Prostate gland (tissue), 2 donors: ENCODE measurements at regions not wholly inside any gene's neighbourhood (a gene's known extent, or its start where the extent isn't known, plus 50 kb on each side); places are given as distances from the start of the nearest gene placed in this dataset.

Source experiments
- POLR2A ChIP-seq: fragments of 450-650 bp; IDR thresholded peaks from one replicate; pipeline ENCODE4 v1.6.1; 2016; ENCODE audit warnings: antibody characterized with exemption, mild to moderate bottlenecking
- POLR2AphosphoS5 ChIP-seq: sonication (generic); formaldehyde crosslinking; IDR thresholded peaks from one replicate; pipeline ENCODE4 v1.6.1; 2017; ENCODE audit warnings: antibody characterized with exemption
- TF ChIP-seq, protein P1 (sequence below), 4 experiments: fragments of 200-600 bp in 2 of 4; fragments of 450-650 bp in 2 of 4; sonication (generic) in 2 of 4; IDR thresholded peaks; 1 replicate in 3 of 4; 2 replicates in 1 of 4; pipeline ENCODE4 v1.5.1; 2016 to 2019; ENCODE audit warnings: antibody characterized with exemption in 4 of 4, mild to moderate bottlenecking in 2 of 4, moderate library complexity in 2 of 4

DNA sequence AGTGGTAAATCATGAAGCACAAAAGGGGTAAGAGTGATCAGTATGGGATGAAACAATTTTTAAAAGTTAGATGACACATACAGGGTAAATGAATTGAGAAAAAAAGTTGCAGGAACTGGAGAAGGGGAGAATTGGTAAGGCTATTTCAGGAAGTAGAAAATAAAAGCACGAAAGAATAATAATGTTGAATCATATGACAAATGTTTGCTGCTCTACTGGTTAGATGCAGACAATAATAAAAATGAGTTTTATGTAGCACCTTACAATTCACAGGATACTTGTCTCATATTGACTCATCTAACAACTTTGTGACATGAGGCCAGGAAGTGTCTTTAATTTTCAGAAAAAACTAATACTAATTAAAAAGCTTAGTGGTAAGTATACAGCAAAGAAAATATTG lies 566.5 kb upstream of the MARCKS start:
- no peak for TF ChIP-seq POLR2AphosphoS5
- TF ChIP-seq POLR2A = no peak
- TF ChIP-seq, protein P1, sequence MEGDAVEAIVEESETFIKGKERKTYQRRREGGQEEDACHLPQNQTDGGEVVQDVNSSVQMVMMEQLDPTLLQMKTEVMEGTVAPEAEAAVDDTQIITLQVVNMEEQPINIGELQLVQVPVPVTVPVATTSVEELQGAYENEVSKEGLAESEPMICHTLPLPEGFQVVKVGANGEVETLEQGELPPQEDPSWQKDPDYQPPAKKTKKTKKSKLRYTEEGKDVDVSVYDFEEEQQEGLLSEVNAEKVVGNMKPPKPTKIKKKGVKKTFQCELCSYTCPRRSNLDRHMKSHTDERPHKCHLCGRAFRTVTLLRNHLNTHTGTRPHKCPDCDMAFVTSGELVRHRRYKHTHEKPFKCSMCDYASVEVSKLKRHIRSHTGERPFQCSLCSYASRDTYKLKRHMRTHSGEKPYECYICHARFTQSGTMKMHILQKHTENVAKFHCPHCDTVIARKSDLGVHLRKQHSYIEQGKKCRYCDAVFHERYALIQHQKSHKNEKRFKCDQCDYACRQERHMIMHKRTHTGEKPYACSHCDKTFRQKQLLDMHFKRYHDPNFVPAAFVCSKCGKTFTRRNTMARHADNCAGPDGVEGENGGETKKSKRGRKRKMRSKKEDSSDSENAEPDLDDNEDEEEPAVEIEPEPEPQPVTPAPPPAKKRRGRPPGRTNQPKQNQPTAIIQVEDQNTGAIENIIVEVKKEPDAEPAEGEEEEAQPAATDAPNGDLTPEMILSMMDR (IDR thresholded peaks at IDR 0.05) = no peak
